GM12874 (cell line): ENCODE measurements at regions not wholly inside any gene's neighbourhood (a gene's known extent, or its start where the extent isn't known, plus 50 kb on each side); places are given as distances from the start of the nearest gene placed in this dataset.

ENCODE experiments used
- TF ChIP-seq, protein P1 (sequence below): IDR thresholded peaks from 2 replicates; pipeline ENCODE4 v1.5.1; 2011; ENCODE audit warnings: low read depth, mild to moderate bottlenecking, control low read depth, low read length, moderate library complexity; ENCODE audit not compliant: insufficient read depth

DNA sequence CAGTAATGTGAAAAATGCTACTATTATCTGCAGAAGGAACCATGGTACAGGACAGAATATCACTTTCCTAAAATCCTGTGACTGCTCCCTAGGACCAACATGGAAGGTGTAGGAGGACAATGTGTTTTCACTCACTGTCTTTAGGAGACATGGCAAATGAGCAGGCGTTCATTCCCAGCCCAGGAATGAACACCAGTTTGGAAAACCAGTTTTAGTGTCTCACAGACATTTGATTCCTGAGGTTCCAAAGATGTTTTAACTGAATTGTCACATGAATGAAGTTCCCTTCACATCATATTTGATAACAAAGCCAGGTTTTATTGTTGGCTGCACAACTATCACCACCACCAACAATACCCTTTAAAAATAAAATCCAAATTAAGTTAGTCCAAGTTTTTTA lies 178.2 kb downstream of the ENC1 start:
- TF ChIP-seq, protein P1, sequence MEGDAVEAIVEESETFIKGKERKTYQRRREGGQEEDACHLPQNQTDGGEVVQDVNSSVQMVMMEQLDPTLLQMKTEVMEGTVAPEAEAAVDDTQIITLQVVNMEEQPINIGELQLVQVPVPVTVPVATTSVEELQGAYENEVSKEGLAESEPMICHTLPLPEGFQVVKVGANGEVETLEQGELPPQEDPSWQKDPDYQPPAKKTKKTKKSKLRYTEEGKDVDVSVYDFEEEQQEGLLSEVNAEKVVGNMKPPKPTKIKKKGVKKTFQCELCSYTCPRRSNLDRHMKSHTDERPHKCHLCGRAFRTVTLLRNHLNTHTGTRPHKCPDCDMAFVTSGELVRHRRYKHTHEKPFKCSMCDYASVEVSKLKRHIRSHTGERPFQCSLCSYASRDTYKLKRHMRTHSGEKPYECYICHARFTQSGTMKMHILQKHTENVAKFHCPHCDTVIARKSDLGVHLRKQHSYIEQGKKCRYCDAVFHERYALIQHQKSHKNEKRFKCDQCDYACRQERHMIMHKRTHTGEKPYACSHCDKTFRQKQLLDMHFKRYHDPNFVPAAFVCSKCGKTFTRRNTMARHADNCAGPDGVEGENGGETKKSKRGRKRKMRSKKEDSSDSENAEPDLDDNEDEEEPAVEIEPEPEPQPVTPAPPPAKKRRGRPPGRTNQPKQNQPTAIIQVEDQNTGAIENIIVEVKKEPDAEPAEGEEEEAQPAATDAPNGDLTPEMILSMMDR: no peak

GRCh38 chr5:74461251-74461650 lies 179.3 kb downstream of the ENC1 start:
- TF ChIP-seq, protein P1: no peak

DNA sequence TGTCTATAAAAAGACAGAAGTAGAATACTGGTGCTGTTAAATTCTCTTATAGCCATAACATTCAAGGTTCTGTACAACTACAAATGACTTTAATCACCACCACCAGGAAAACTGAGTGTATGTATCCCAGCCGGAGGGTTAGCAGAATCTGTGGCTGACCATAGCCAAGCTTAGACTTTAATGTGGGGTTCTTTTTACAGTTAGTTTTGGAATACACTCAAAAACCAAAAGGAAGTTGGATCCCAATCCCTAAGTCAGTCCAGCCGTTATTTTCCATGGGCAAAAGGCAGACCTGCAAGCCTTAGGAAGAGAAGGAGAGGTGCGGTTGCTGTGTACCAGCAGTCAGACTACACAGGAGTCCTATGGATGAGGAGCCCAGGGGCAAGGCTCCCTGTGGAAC lies 179.8 kb downstream of the ENC1 start:
- TF ChIP-seq, protein P1: no peak

- TF ChIP-seq, protein P1: no peak
Measured at GRCh38 chr5:74459984-74460383, 180.5 kb downstream of the ENC1 start.

- TF ChIP-seq, protein P1: no peak
Measured at GRCh38 chr5:74457876-74458275, 182.7 kb downstream of the ENC1 start.

- TF ChIP-seq, protein P1: no peak
Measured at GRCh38 chr5:74454263-74455030, 186.1 kb downstream of the ENC1 start.

GRCh38 chr5:74452856-74453255 lies 187.7 kb downstream of the ENC1 start:
- TF ChIP-seq, protein P1: no peak
